Panc1 (cell line): ENCODE measurements at regions not wholly inside any gene's neighbourhood (a gene's known extent, or its start where the extent isn't known, plus 50 kb on each side); places are given as distances from the start of the nearest gene placed in this dataset.

Source experiments
- CTCF ChIP-seq: fragments of 450-650 bp; IDR thresholded peaks from 2 replicates; pipeline ENCODE4 v1.5.1; 2017; ENCODE audit warnings: mild to moderate bottlenecking
- SIN3A ChIP-seq: IDR thresholded peaks from 2 replicates; pipeline ENCODE4 v1.6.1; 2012; ENCODE audit warnings: low read depth, mild to moderate bottlenecking, low read length, moderate library complexity, borderline replicate concordance; ENCODE audit not compliant: insufficient read depth

- TF ChIP-seq SIN3A (no peak), CTCF (no peak)
Measured at GRCh38 chr12:89161557-89161956, 190.7 kb downstream of the DUSP6 start.
